Peyer's patch (tissue), 4 donors: ENCODE measurements at regions not wholly inside any gene's neighbourhood (a gene's known extent, or its start where the extent isn't known, plus 50 kb on each side); places are given as distances from the start of the nearest gene placed in this dataset.
A peak's percentile ranks its signal among the peaks of the same experiment; 100 is the strongest.

Experiments
- DNase-seq, 3 donors: peaks; one replicate each; pipeline ENCODE4 v3.0.0-alpha.2; 2017 to 2019
- H3K27ac ChIP-seq, 4 donors: fragments of 200-600 bp; sonication (generic); one replicate each; pipeline ENCODE4 v1.5.1; 2016 to 2019
- H3K27me3 ChIP-seq, 2 donors: fragments of 200-600 bp; sonication (generic); one replicate each; pipeline ENCODE4 v1.5.1; 2019
- H3K36me3 ChIP-seq, 3 donors: fragments of 200-600 bp; sonication (generic); one replicate each; pipeline ENCODE4 v1.5.1; 2016 to 2019
- H3K4me1 ChIP-seq, 4 donors: fragments of 200-600 bp; sonication (generic); one replicate each; pipeline ENCODE4 v1.5.1; 2016 to 2019
- H3K4me3 ChIP-seq, 4 donors: fragments of 200-600 bp; sonication (generic); 1 replicate in 3 of 4; 2 replicates in 1 of 4; pipeline ENCODE4 v1.5.1; 2016 to 2019; ENCODE audit warnings: mild to moderate bottlenecking in 1 of 4
- H3K9me3 ChIP-seq, 4 donors: fragments of 200-600 bp; sonication (generic); one replicate each; pipeline ENCODE4 v1.5.1; 2016 to 2019; ENCODE audit warnings: mild to moderate bottlenecking in 1 of 4
- CTCF ChIP-seq, 6 experiments: fragments of 450-650 bp in 4 of 6; fragments of 200-600 bp in 2 of 6; sonication (generic) in 1 of 6; IDR thresholded peaks; one replicate each; pipeline ENCODE4 v1.5.1; 2017 to 2019; ENCODE audit warnings: antibody characterized with exemption in 6 of 6, mild to moderate bottlenecking in 3 of 6, moderate library complexity in 1 of 6
- POLR2A ChIP-seq, 2 donors: fragments of 450-650 bp; IDR thresholded peaks; one replicate each; pipeline ENCODE4 v1.5.1; 2017; ENCODE audit warnings: antibody characterized with exemption in 2 of 2, mild to moderate bottlenecking in 2 of 2, moderate library complexity in 2 of 2

- H3K27ac ChIP-seq: peak overlapping the region in 1 of 4 donors; percentile 72
Measured at GRCh38 chr20:58596244-58596643, 54.8 kb upstream of the STX16 start.

GRCh38 chr20:58595167-58595566 lies 55.9 kb upstream of the STX16 start:
- H3K27me3 ChIP-seq: no peaks in the 10 kb centered on the region
- H3K4me1 ChIP-seq: no peaks in the 10 kb centered on the region
- TF ChIP-seq POLR2A (IDR thresholded peaks at IDR 0.05) (no peak), CTCF (IDR thresholded peaks at IDR 0.05) (no peak)
- no peak overlapping the region for H3K4me3 ChIP-seq
- DNase-seq: no peak
- no peak overlapping the region for H3K27ac ChIP-seq
- no peaks in the 10 kb centered on the region for H3K36me3 ChIP-seq
- H3K9me3 ChIP-seq: no peaks in the 10 kb centered on the region

More at GRCh38 chr20:58596244-58596643, 54.8 kb upstream of the STX16 start:
- no peaks in the 10 kb centered on the region for H3K36me3 ChIP-seq
- no peaks in the 10 kb centered on the region for H3K27me3 ChIP-seq
- no peak overlapping the region for H3K4me3 ChIP-seq
- no peaks in the 10 kb centered on the region for H3K9me3 ChIP-seq
- no peaks in the 10 kb centered on the region for H3K4me1 ChIP-seq
- TF ChIP-seq CTCF (IDR thresholded peaks at IDR 0.05): no peak
- no peak for TF ChIP-seq POLR2A (IDR thresholded peaks at IDR 0.05)
- DNase-seq: no peak

- no peak overlapping the region for H3K4me3 ChIP-seq
- TF ChIP-seq POLR2A (IDR thresholded peaks at IDR 0.05) (no peak), CTCF (IDR thresholded peaks at IDR 0.05) (no peak)
- H3K27ac ChIP-seq: no peak overlapping the region
- no peaks in the 10 kb centered on the region for H3K4me1 ChIP-seq
- no peaks in the 10 kb centered on the region for H3K9me3 ChIP-seq
- no peaks in the 10 kb centered on the region for H3K27me3 ChIP-seq
- DNase-seq: no peak
- no peaks in the 10 kb centered on the region for H3K36me3 ChIP-seq
Measured at GRCh38 chr20:58593880-58594638, 57.0 kb upstream of the STX16 start.

GRCh38 chr20:58592076-58592695 lies 58.9 kb upstream of the STX16 start:
- Histone ChIP-seq H3K27me3 (no peaks in the 10 kb centered on the region), H3K9me3 (no peaks in the 10 kb centered on the region), H3K36me3 (no peaks in the 10 kb centered on the region), H3K4me3 (no peak overlapping the region), H3K27ac (no peak overlapping the region), H3K4me1 (no peaks in the 10 kb centered on the region)
- no peak for TF ChIP-seq CTCF (IDR thresholded peaks at IDR 0.05)
- TF ChIP-seq POLR2A (IDR thresholded peaks at IDR 0.05): no peak
- no peak for DNase-seq

GRCh38 chr20:58590679-58591473 lies 60.2 kb upstream of the STX16 start:
- H3K9me3 ChIP-seq: no peaks in the 10 kb centered on the region
- DNase-seq: no peak
- no peaks in the 10 kb centered on the region for H3K4me1 ChIP-seq
- TF ChIP-seq POLR2A (IDR thresholded peaks at IDR 0.05) (no peak), CTCF (IDR thresholded peaks at IDR 0.05) (no peak)
- no peak overlapping the region for H3K4me3 ChIP-seq
- no peak overlapping the region for H3K27ac ChIP-seq
- H3K27me3 ChIP-seq: no peaks in the 10 kb centered on the region
- no peaks in the 10 kb centered on the region for H3K36me3 ChIP-seq
